PC-3 (cell line): ENCODE measurements at regions not wholly inside any gene's neighbourhood (a gene's known extent, or its start where the extent isn't known, plus 50 kb on each side); places are given as distances from the start of the nearest gene placed in this dataset.

ENCODE experiments used
- EZH2 ChIP-seq: fragments of 300-600 bp; sonication (generic); IDR thresholded peaks from one replicate; pipeline ENCODE4 v1.6.1; 2017; ENCODE audit warnings: antibody characterized with exemption, mild to moderate bottlenecking, low read length; ENCODE audit not compliant: unreplicated experiment
- TF ChIP-seq, protein P1 (sequence below): fragments of 300-600 bp; sonication (generic); conservative IDR thresholded peaks from 2 replicates; pipeline ENCODE4 v1.5.1; 2017; ENCODE audit warnings: antibody characterized with exemption, low read depth, mild to moderate bottlenecking, low read length

DNA sequence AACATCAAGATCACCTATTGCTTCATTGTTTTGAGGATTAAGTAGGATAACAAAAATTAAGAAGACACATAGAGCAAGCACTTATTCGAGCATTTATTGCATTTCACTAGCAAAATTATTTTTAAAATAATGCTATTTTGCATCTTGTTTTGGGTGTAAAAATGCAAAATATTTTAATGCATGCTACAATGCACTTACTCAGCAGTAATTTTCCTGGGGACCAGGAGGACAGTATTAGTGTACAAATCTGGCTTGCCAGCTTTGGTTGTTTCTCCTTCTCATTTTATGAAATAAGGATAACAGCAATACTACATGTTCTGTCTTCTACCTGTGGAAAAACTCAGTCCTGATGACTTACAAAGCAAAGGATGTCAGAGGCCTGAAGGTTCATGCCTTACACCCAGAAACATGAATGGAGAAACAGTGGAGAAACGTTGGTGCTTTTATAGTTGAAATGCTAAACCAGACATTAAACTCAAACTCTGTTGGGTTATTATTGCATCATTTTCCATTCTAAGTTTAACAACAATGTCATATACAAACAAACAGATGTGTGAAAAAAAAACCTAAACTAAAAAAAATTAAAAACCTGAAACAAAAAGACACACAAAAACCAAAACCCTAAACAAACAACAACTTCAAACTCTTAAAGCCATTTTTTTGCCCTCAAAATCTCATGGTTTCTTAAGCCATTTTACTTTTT, 50.2 kb upstream of the ATXN1 start:
- TF ChIP-seq, protein P1, sequence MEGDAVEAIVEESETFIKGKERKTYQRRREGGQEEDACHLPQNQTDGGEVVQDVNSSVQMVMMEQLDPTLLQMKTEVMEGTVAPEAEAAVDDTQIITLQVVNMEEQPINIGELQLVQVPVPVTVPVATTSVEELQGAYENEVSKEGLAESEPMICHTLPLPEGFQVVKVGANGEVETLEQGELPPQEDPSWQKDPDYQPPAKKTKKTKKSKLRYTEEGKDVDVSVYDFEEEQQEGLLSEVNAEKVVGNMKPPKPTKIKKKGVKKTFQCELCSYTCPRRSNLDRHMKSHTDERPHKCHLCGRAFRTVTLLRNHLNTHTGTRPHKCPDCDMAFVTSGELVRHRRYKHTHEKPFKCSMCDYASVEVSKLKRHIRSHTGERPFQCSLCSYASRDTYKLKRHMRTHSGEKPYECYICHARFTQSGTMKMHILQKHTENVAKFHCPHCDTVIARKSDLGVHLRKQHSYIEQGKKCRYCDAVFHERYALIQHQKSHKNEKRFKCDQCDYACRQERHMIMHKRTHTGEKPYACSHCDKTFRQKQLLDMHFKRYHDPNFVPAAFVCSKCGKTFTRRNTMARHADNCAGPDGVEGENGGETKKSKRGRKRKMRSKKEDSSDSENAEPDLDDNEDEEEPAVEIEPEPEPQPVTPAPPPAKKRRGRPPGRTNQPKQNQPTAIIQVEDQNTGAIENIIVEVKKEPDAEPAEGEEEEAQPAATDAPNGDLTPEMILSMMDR, result no peak
- no peak for TF ChIP-seq EZH2
